ENCODE measurements at regions not wholly inside any gene's neighbourhood (a gene's known extent, or its start where the extent isn't known, plus 50 kb on each side); places are given as distances from the start of the nearest gene placed in this dataset.

GRCh38 chr5:125302577-125302976, 556.1 kb upstream of the ZNF608 start:
- DNase-seq, result no peak

- no peak for DNase-seq
Measured at GRCh38 chr5:125306741-125307140, 560.3 kb upstream of the ZNF608 start.

- no peak for DNase-seq
Measured at GRCh38 chr5:125310749-125311148, 564.3 kb upstream of the ZNF608 start.

GRCh38 chr5:125311743-125312142, 565.3 kb upstream of the ZNF608 start:
- DNase-seq, result no peak

- DNase-seq, result no peak
Measured at GRCh38 chr5:125313555-125313954, 567.1 kb upstream of the ZNF608 start.

- DNase-seq, result no peak
Measured at GRCh38 chr5:125315306-125315705, 568.9 kb upstream of the ZNF608 start.

GRCh38 chr5:125316391-125316790, 570.0 kb upstream of the ZNF608 start:
- DNase-seq, result no peak

GRCh38 chr5:125316915-125317535, 570.6 kb upstream of the ZNF608 start:
- DNase-seq, result no peak

- no peak for DNase-seq
Measured at GRCh38 chr5:125317536-125317995, 571.1 kb upstream of the ZNF608 start.

- no peak for DNase-seq
Measured at GRCh38 chr5:125321654-125322053, 575.2 kb upstream of the ZNF608 start.

GRCh38 chr5:125323613-125324012, 577.2 kb upstream of the ZNF608 start:
- DNase-seq, result no peak

- no peak for DNase-seq
Measured at GRCh38 chr5:125325488-125326149, 579.2 kb upstream of the ZNF608 start.

- no peak for DNase-seq
Measured at GRCh38 chr5:125326150-125326510, 579.7 kb upstream of the ZNF608 start.

GRCh38 chr5:125327676-125328075, 581.2 kb upstream of the ZNF608 start:
- DNase-seq, result no peak

GRCh38 chr5:125331987-125332598, 585.7 kb upstream of the ZNF608 start:
- no peak for DNase-seq

GRCh38 chr5:125333416-125333815, 587.0 kb upstream of the ZNF608 start:
- no peak for DNase-seq

GRCh38 chr5:125336401-125336800, 590.0 kb upstream of the ZNF608 start:
- DNase-seq, result no peak

GRCh38 chr5:125337294-125337693, 590.9 kb upstream of the ZNF608 start:
- no peak for DNase-seq

- DNase-seq, result no peak
Measured at GRCh38 chr5:125338440-125339174, 592.2 kb upstream of the ZNF608 start.

GRCh38 chr5:125341436-125341835, 595.0 kb upstream of the ZNF608 start:
- no peak for DNase-seq

- no peak for DNase-seq
Measured at GRCh38 chr5:125343015-125343414, 596.6 kb upstream of the ZNF608 start.

GRCh38 chr5:125346316-125346715, 599.9 kb upstream of the ZNF608 start:
- no peak for DNase-seq

- no peak for DNase-seq
Measured at GRCh38 chr5:125348221-125348692, 601.8 kb upstream of the ZNF608 start.

Measured in activated CD4-positive, alpha-beta T cell treated with anti-CD3 and anti-CD28 coated beads, Interleukin-2, amount 50 U/mL, for 48 hours (primary cell).